Upper lobe of right lung (tissue), 1 donor: ENCODE measurements at regions not wholly inside any gene's neighbourhood (a gene's known extent, or its start where the extent isn't known, plus 50 kb on each side); places are given as distances from the start of the nearest gene placed in this dataset.

ENCODE experiments used
- ATAC-seq: fragments of 200-7000 bp; cut with Tn5 transposase; one replicate; pipeline ENCODE4 v1.9.1; 2020; ENCODE audit warnings: mild to moderate bottlenecking, moderate library complexity
- DNase-seq: peaks from one replicate; pipeline ENCODE4 v3.0.0-alpha.2; 2020
- H3K27ac ChIP-seq: fragments of 200-600 bp; one replicate; pipeline ENCODE4 v1.8.0; 2022
- H3K27me3 ChIP-seq: fragments of 200-600 bp; one replicate; pipeline ENCODE4 v1.8.0; 2022; ENCODE audit warnings: mild to moderate bottlenecking
- H3K36me3 ChIP-seq: fragments of 200-600 bp; one replicate; pipeline ENCODE4 v1.8.0; 2022
- H3K4me1 ChIP-seq: fragments of 200-600 bp; one replicate; pipeline ENCODE4 v1.8.0; 2022
- H3K4me3 ChIP-seq: fragments of 200-600 bp; one replicate; pipeline ENCODE4 v1.8.0; 2022; ENCODE audit warnings: mild to moderate bottlenecking
- H3K9me3 ChIP-seq: fragments of 200-600 bp; one replicate; pipeline ENCODE4 v1.8.0; 2022
- CTCF ChIP-seq: fragments of 200-600 bp; IDR thresholded peaks from one replicate; pipeline ENCODE4 v1.8.0; 2022; ENCODE audit warnings: antibody characterized with exemption
- intact Hi-C: fragments of 100-400 bp; cut with DNase I; formaldehyde crosslinking; loops from one replicate; pipeline ENCODE4 v1.11.0; 2022
- donor health status: DM: no; HTN: yes; CAD: no; lungs with severe emphysema.

- TF ChIP-seq CTCF, result no peak
- H3K36me3 ChIP-seq, result no peaks in the 10 kb centered on the region
- H3K4me1 ChIP-seq, result no peaks in the 10 kb centered on the region
- DNase-seq (no peak), ATAC-seq (no peak)
- intact Hi-C loops, result no loop called here
- H3K27me3 ChIP-seq, result no peaks in the 10 kb centered on the region
- H3K4me3 ChIP-seq, result no peak overlapping the region
- no peak overlapping the region for H3K27ac ChIP-seq
- H3K9me3 ChIP-seq, result no peaks in the 10 kb centered on the region
Observed at GRCh38 chr3:124431331-124431994, 298.8 kb upstream of the UMPS start.

GRCh38 chr3:124434176-124434575 lies 296.1 kb upstream of the UMPS start:
- Histone ChIP-seq H3K9me3 (no peaks in the 10 kb centered on the region), H3K4me3 (no peak overlapping the region), H3K4me1 (no peaks in the 10 kb centered on the region), H3K36me3 (no peaks in the 10 kb centered on the region), H3K27ac (no peak overlapping the region), H3K27me3 (no peaks in the 10 kb centered on the region)
- ATAC-seq, result no peak
- no peak for DNase-seq
- TF ChIP-seq CTCF, result no peak
- intact Hi-C loops, result no loop called here

- DNase-seq (no peak), ATAC-seq (no peak)
- no peaks in the 10 kb centered on the region for H3K9me3 ChIP-seq
- H3K4me1 ChIP-seq, result no peaks in the 10 kb centered on the region
- no peak for TF ChIP-seq CTCF
- no peaks in the 10 kb centered on the region for H3K36me3 ChIP-seq
- H3K27me3 ChIP-seq, result no peaks in the 10 kb centered on the region
- H3K27ac ChIP-seq, result no peak overlapping the region
- intact Hi-C loops, result no loop called here
- no peak overlapping the region for H3K4me3 ChIP-seq
Observed at GRCh38 chr3:124435467-124435866, 294.8 kb upstream of the UMPS start.

GRCh38 chr3:124438813-124439212 lies 291.4 kb upstream of the UMPS start:
- no peak for TF ChIP-seq CTCF
- no peaks in the 10 kb centered on the region for H3K9me3 ChIP-seq
- no peaks in the 10 kb centered on the region for H3K27me3 ChIP-seq
- ATAC-seq, result no peak
- no peak for DNase-seq
- peaks cover 4% of the 10 kb centered on the region for H3K36me3 ChIP-seq
- no peaks in the 10 kb centered on the region for H3K4me1 ChIP-seq
- H3K4me3 ChIP-seq, result no peak overlapping the region
- H3K27ac ChIP-seq, result no peak overlapping the region
- intact Hi-C loops, result no loop called here

- peaks cover 4% of the 10 kb centered on the region for H3K36me3 ChIP-seq
- TF ChIP-seq CTCF, result no peak
- H3K27me3 ChIP-seq, result no peaks in the 10 kb centered on the region
- no peaks in the 10 kb centered on the region for H3K4me1 ChIP-seq
- H3K4me3 ChIP-seq, result no peak overlapping the region
- no peak overlapping the region for H3K27ac ChIP-seq
- intact Hi-C loops, result no loop called here
- H3K9me3 ChIP-seq, result no peaks in the 10 kb centered on the region
- ATAC-seq (no peak), DNase-seq (no peak)
Observed at GRCh38 chr3:124439603-124440002, 290.6 kb upstream of the UMPS start.

- no peak for ATAC-seq
- intact Hi-C loops, result no loop called here
- Histone ChIP-seq H3K4me1 (no peaks in the 10 kb centered on the region), H3K36me3 (peaks cover 4% of the 10 kb centered on the region), H3K9me3 (no peaks in the 10 kb centered on the region), H3K27ac (no peak overlapping the region), H3K4me3 (no peak overlapping the region), H3K27me3 (no peaks in the 10 kb centered on the region)
- DNase-seq, result no peak
- TF ChIP-seq CTCF, result no peak
Observed at GRCh38 chr3:124441766-124442165, 288.5 kb upstream of the UMPS start.
